ENCODE measurements at regions not wholly inside any gene's neighbourhood (a gene's known extent, or its start where the extent isn't known, plus 50 kb on each side); places are given as distances from the start of the nearest gene placed in this dataset.

- TF ChIP-seq EZH2 (IDR thresholded peaks at IDR 0.05; ENCODE audit: borderline replicate concordance, low read length) (no peak), CTCF (IDR thresholded peaks at IDR 0.05; ENCODE audit: low read length) (no peak)
These were observed 66.0 kb upstream of the GOLIM4 start for GRCh38 chr3:168161696-168162095.
